ENCODE measurements at regions not wholly inside any gene's neighbourhood (a gene's known extent, or its start where the extent isn't known, plus 50 kb on each side); places are given as distances from the start of the nearest gene placed in this dataset.

GRCh38 chr9:99438596-99438995 is 216.5 kb downstream of the SEC61B start:
- TF ChIP-seq CTCF (IDR thresholded peaks at IDR 0.05; ENCODE audit: low read depth, low read length, missing control alignments), result no peak
- no peaks in the 10 kb centered on the region for H3K36me3 ChIP-seq (replicated peaks)
- H3K27me3 ChIP-seq (replicated peaks), result no peaks in the 10 kb centered on the region
- no peak overlapping the region for H3K4me3 ChIP-seq (ENCODE audit: low read depth, low read length)
- DNase-seq, result no peak
- no peak overlapping the region for H3K27ac ChIP-seq
- in situ Hi-C loops (cut with HindIII; ENCODE audit: low pct_ligation_motif_present, low sequenced_read_pairs), result no loop called here

- in situ Hi-C loops (cut with HindIII; ENCODE audit: low pct_ligation_motif_present, low sequenced_read_pairs), result no loop called here
- no peak overlapping the region for H3K27ac ChIP-seq
- no peaks in the 10 kb centered on the region for H3K27me3 ChIP-seq (replicated peaks)
- TF ChIP-seq CTCF (IDR thresholded peaks at IDR 0.05; ENCODE audit: low read depth, low read length, missing control alignments), result no peak
- H3K36me3 ChIP-seq (replicated peaks), result no peaks in the 10 kb centered on the region
- no peak for DNase-seq
- H3K4me3 ChIP-seq (ENCODE audit: low read depth, low read length), result no peak overlapping the region
These were observed 219.7 kb downstream of the SEC61B start for GRCh38 chr9:99441829-99442228.

GRCh38 chr9:99445371-99445891 is 223.3 kb downstream of the SEC61B start:
- Histone ChIP-seq H3K4me3 (ENCODE audit: low read depth, low read length) (no peak overlapping the region), H3K36me3 (replicated peaks) (no peaks in the 10 kb centered on the region), H3K27me3 (replicated peaks) (no peaks in the 10 kb centered on the region), H3K27ac (peak overlapping the region; percentile 11)
- peak; percentile 88 for DNase-seq
- in situ Hi-C loops (cut with HindIII; ENCODE audit: low pct_ligation_motif_present, low sequenced_read_pairs), result no loop called here
- TF ChIP-seq CTCF (IDR thresholded peaks at IDR 0.05; ENCODE audit: low read depth, low read length, missing control alignments), result no peak

- no peak for DNase-seq
- no peak for TF ChIP-seq CTCF (IDR thresholded peaks at IDR 0.05; ENCODE audit: low read depth, low read length, missing control alignments)
- H3K4me3 ChIP-seq (ENCODE audit: low read depth, low read length), result no peak overlapping the region
- in situ Hi-C loops (cut with HindIII; ENCODE audit: low pct_ligation_motif_present, low sequenced_read_pairs), result no loop called here
- H3K36me3 ChIP-seq (replicated peaks), result no peaks in the 10 kb centered on the region
- H3K27me3 ChIP-seq (replicated peaks), result no peaks in the 10 kb centered on the region
- H3K27ac ChIP-seq, result peak overlapping the region; percentile 11
These were observed 223.8 kb downstream of the SEC61B start for GRCh38 chr9:99445920-99446319.

- H3K27me3 ChIP-seq (replicated peaks), result no peaks in the 10 kb centered on the region
- TF ChIP-seq CTCF (IDR thresholded peaks at IDR 0.05; ENCODE audit: low read depth, low read length, missing control alignments), result no peak
- no peak overlapping the region for H3K27ac ChIP-seq
- no peaks in the 10 kb centered on the region for H3K36me3 ChIP-seq (replicated peaks)
- no peak for DNase-seq
- no peak overlapping the region for H3K4me3 ChIP-seq (ENCODE audit: low read depth, low read length)
- in situ Hi-C loops (cut with HindIII; ENCODE audit: low pct_ligation_motif_present, low sequenced_read_pairs), result no loop called here
These were observed 225.9 kb downstream of the SEC61B start for GRCh38 chr9:99447951-99448350.

GRCh38 chr9:99449726-99450125 is 227.6 kb downstream of the SEC61B start:
- DNase-seq, result no peak
- in situ Hi-C loops (cut with HindIII; ENCODE audit: low pct_ligation_motif_present, low sequenced_read_pairs), result no loop called here
- H3K27ac ChIP-seq, result no peak overlapping the region
- H3K27me3 ChIP-seq (replicated peaks), result no peaks in the 10 kb centered on the region
- no peak for TF ChIP-seq CTCF (IDR thresholded peaks at IDR 0.05; ENCODE audit: low read depth, low read length, missing control alignments)
- H3K36me3 ChIP-seq (replicated peaks), result no peaks in the 10 kb centered on the region
- no peak overlapping the region for H3K4me3 ChIP-seq (ENCODE audit: low read depth, low read length)

Measured in brain microvascular endothelial cell (primary cell).